NCI-H146 treated with DMSO at 0.1 percent for 48 hours (cell line): ENCODE measurements at regions not wholly inside any gene's neighbourhood (a gene's known extent, or its start where the extent isn't known, plus 50 kb on each side); places are given as distances from the start of the nearest gene placed in this dataset.
A peak's percentile ranks its signal among the peaks of the same experiment; 100 is the strongest.
"Not testable (repeated sequence)": the region's sequence is repeated elsewhere in the genome, so short reads cannot be mapped to it uniquely, and the experiment has no call there.

Experiments used
- DNase-seq: peaks from one replicate; lab custom pipeline; 2025; ENCODE audit not compliant: unreplicated experiment; lab: John Stamatoyannopoulos, UW

DNA sequence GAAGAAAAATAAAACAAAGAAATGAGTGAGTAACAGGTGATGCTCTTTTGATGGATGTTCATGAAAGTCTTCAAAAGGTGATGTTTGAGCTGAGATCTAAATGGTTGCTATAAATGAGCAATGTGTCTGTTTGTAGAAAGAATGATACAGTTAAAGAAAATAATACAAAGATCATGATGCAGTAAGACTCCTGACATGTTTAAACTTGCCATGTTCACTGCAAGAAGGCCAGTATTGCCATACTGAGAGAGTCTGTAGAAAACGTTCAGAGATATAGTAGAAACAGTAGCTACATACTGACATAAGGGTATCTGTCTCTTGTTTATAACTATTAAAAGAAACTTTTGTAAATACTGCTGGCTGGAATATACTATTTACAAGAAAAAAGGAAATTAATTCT is 1609.2 kb upstream of the ACO1 start:
- no peak for DNase-seq

- no peak for DNase-seq
Observed at GRCh38 chr9:30796764-30797163, 1587.7 kb upstream of the ACO1 start.

DNA sequence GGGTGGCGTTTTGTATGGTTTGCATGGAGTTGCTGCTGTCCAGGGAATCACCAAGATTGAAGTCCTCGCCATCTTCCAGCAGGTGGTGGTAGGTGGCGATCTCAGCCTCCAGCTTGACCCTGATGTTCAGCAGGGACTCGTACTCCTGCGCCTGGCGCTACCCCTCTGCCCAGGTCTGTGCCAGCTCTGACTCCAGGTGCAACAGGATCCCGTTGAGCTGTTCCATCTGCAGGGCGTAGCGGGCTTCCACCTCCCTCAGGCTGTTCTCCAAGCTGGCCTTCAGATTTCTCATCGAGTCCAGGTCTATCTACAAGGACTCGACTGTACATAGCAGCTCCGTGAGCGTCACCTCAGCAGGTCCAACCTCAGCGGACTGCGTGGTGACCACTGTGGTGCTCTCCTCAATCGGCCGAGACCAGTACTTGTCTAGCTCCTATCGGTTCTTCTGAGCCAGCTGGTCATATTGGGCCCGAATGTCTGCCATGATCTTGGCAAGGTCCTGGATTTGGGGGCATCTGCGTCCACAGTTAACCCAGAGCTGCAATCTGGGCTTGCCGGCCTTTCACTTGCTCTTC is 1584.8 kb upstream of the ACO1 start:
- no peak for DNase-seq

DNA sequence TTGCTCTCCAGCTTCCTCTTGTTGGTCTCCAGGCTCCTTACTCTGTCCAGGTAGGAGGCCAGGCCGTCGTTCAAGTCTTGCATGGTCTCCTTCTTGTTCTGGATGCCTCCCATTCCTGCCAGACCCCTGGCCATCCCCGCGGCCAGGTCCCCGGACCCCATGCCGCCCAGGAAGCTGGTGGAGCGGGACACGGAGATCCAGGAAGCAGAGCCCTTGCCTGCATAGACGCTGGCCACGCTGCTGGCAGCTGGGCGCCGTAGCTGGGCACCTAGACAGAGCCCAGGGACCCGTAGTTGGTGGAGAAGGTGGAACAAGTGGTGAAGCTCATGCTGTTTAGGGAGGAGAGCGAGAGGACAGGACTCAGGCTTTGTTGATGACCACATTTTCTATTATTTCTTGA is 1584.0 kb upstream of the ACO1 start:
- DNase-seq, result no peak

DNA sequence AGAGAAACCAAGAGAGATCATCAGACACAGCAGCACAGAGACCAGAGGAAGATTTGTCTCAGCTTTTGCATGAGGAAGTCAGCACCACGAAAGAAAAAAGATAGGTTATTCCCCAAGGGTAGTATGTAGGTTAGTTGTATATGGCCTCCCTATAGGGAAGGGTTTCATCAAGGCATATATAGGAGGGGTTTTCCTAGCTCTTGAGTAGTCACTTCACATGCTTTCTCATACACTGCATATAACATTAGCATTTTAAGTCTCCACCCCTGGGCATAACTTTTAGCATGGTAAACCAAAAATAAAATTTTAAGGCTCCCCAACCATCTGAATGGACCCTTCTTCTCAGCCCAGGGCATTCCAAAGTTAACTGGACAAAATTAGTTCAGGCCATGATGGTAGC is 1571.6 kb upstream of the ACO1 start:
- DNase-seq, result no peak

DNA sequence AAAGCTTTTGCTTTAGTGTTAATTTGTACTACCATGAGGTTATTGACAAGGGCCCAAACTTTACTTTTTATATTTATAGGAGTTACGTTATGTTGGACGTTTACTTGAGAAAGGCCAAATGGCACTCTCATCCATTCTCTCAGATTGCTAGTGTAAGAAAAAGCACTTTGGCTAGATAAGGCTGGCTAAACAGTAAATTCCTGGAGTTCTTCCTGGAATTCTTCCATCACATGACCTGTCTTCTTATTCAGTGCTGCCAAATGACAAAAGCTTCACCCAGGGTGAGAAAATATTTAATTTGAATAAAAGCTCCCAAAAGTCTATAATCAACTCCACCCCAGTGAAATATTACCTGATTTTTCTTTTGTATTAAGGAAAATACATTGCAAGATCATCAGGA is 1568.9 kb upstream of the ACO1 start:
- no peak for DNase-seq

- DNase-seq, result no peak
Observed at GRCh38 chr9:30845136-30845535, 1539.3 kb upstream of the ACO1 start.

- DNase-seq, result no peak
Observed at GRCh38 chr9:30846651-30847050, 1537.8 kb upstream of the ACO1 start.

DNA sequence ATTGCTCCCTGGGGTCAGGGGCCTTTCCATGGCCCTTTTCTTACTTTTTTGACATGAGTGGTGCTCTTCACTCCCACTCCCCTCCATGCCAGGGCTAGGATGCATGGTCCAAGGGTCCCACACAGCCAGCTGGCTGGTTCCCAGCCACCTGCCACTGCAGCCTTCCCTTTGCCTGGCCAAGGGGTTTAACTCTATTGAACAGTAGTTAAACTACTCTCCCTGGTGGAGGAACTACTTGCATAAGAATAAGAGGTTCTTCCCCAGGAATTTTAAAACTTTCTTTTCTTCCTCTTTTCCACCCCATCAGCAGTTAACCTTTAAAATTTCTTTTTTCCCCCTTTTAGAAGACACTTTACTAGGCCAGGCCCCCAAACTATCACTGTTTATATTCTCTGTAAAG is 1532.8 kb upstream of the ACO1 start:
- DNase-seq, result no peak

DNA sequence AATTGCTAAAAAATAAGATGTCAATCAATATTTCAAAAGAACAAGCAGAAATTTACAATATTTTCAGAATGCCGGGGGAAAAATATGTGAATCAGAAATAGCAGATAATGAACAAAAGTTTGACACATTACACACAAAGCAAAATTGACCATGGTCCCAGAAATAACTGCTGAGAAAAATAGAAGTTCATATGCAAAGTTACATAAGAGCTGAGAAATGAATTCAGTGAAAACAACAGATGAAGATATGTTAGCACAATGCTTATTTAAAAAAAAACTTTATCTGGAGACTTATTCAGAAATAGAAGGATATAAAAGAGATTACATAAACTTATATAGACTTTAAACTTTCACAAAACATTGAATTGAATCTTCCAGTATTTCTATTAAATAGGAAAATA is 1483.7 kb upstream of the ACO1 start:
- DNase-seq, result no peak

DNA sequence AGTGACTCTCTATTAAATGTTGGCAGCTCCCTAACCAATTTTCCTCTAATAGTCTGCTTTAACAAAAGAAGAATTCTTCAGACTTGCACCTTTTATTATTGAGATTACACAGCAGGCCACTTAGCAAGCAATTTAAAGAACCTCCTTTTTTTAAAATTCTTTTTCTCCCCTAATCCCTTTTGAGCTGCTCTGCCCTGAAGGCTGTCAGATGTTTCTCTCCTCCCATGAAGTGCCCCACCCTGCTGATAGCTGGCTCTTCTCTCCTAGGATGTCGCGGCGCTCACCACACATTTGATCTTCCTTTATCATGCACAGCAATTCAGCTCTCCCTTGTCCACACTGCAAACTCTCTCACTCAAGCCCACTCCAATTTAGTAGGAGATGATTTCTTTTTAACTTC is 1471.1 kb upstream of the ACO1 start:
- peak; percentile 58 for DNase-seq

GRCh38 chr9:30915451-30915850 is 1469.0 kb upstream of the ACO1 start:
- no peak for DNase-seq

DNA sequence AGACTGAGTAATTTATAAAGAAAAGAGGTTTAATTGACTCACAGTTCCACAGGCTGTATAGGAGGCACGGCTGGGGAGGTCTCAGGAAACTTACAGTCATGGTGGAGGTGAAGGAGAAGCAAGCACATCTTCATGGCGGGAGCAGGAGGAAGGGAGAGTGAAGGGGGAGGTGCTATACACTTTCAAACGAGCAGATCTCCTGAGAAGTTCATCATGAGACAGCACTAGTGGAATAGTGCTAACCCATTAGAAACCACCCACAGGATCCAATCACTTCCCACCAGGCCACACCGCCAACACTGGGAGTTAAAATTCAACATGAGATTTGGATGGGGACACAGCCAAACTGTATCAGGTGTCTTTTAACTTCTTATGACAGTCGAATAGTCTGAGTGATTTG is 1459.3 kb upstream of the ACO1 start:
- no peak for DNase-seq

- no peak for DNase-seq
Observed at GRCh38 chr9:30925635-30926034, 1458.8 kb upstream of the ACO1 start.

DNA sequence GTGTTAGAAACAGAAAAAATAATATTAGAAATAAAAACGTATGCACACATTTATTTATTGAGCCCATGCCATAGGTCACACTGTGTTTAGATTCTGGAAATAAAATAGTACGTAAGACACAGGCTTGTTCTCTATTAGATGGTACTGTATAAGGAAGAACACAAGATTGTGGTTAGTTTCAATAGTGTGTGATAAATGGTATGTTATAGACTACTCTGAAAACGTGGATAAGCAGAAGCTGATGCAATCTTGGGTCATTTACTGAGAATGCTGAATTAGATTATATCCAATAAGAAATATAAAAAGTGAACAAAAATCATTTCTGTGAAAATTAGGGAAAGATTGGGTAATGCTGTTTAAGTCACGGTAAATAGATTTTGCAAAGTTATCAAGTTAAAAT is 1456.4 kb upstream of the ACO1 start:
- no peak for DNase-seq

DNA sequence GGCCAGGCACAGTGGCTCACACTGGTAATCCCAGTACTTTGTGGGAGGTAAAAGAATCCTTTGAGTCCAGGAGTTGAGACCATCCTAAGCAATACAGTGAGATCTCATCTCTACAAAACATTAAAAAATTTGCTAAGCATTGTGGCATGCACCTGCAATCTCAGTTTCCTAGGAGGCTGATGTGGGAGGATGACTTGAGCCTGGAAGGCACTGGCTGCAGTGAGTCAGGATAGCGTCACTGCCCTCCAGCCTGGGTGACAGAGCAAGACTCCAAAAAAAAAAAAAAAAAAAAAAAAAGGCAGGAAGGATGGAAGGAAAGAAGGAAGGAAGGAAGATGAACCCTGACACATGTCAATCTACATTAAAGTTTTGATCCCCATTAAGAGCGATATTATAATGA is 1452.2 kb upstream of the ACO1 start:
- no peak for DNase-seq

DNA sequence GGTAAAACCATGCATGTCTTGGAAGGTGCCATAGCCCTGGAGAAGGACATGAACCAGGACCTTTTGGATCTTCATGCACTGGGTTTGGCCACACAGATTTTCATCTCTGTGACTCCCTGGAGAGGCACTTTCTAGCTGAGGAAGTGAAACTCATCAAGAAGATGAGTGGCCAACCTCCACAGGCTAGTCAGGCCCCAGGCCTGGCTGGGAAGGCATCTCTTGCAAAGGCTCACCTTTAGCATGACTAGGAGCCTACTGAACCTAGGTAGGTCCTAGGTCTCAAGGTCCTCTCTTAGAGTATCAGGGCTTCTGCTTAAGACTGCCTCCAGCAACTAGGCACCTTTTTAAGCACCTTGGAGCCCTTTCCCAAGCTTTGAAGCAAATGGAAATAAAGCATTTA is 1448.7 kb upstream of the ACO1 start:
- DNase-seq, result no peak

DNA sequence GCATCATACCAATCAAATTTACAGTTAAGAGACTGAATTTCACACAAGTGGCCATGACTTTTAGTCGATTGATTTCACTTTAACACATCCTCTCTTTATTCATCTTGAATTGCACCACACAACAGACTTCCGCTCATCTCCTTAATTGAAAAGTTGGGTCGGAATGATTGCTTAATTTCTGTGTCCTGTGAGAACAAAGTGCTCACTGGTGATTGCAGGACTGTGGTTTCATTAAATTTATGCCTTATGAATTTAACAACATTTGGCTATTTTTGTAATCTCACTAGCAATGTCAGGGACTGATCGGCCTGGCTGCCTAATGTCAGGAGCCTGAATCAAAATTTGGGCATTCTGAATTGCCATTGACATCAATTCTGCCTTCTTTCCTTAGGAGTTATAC is 1447.3 kb upstream of the ACO1 start:
- no peak for DNase-seq

- DNase-seq, result not testable (repeated sequence)
Observed at GRCh38 chr9:30942852-30943251, 1441.6 kb upstream of the ACO1 start.

- DNase-seq, result no peak
Observed at GRCh38 chr9:30943446-30944224, 1440.8 kb upstream of the ACO1 start.

DNA sequence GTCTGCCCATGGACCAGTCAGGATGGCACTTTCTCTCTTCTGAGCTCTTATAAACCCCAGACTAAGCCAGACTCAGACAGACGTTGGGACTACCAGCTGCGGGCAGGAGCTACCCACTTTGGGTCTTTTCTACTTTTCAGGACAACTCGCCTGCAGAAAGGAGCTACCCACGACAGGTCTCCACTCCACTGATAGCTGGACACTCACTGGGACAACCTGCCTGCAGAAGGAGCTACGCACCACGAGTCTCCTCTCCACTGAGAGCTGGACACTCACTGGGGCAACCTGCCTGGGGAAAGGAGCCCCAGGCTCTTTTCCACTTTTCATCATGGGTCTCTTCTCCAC is 1440.2 kb upstream of the ACO1 start:
- no peak for DNase-seq

DNA sequence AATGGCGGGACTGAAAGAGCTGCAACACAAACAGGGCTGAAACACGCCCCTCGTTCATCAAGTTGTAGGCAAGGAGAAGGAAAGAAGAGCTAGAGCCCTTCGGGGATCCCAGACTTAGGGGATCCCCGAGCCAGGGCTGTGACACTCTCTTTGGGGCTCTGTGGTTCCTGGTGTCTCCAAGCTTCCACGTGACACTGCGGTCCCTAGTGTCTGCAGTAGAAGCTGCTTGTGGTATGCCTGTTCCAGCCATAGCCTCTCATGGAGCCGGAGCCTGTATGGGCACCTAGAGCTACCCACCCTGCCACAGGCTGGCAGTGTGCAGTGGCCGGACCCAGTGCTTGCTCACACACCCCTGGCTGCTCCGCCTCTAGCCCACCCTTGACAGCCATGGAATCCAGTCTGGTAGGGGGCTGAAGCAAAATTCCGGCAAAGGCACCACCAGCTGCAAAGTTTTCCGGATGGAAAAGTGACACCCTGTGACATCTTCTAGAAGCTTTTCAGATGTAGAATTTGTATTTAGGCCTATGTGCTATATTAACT is 1439.6 kb upstream of the ACO1 start:
- DNase-seq, result no peak

DNA sequence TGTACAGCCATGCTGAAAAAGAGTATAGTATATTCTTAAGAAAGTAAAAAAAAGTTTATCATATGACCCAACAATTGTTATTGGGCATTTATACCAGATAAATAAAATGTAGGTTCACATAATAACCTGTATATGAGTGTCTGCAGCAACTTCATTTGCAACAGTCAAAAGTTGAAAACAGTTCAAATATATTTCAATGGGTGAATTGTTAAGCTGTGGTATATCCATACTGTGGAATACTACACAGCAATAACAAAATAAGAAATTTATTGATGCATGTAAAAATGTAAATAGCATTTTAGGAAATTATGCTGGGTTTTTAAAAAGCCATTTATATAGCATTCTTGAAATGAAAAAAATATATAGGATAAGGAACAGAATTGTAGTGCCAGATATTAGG is 1420.1 kb upstream of the ACO1 start:
- no peak for DNase-seq
